GM12864 (cell line): ENCODE measurements at regions not wholly inside any gene's neighbourhood (a gene's known extent, or its start where the extent isn't known, plus 50 kb on each side); places are given as distances from the start of the nearest gene placed in this dataset.

ENCODE experiments used
- DNase-seq: peaks from one replicate; pipeline ENCODE4 v3.0.0-alpha.2; 2011; ENCODE audit warnings: low read depth
- H3K4me3 ChIP-seq: 2 replicates; pipeline ENCODE4 v1.5.1; 2011; ENCODE audit warnings: mild to moderate bottlenecking, low read depth, low read length, control low read depth
- TF ChIP-seq, protein P1 (sequence below): IDR thresholded peaks from 2 replicates; pipeline ENCODE4 v1.5.1; 2011; ENCODE audit warnings: low read depth, mild to moderate bottlenecking, moderate library complexity, low read length, control low read depth, inconsistent platforms; ENCODE audit errors: missing control alignments

DNA sequence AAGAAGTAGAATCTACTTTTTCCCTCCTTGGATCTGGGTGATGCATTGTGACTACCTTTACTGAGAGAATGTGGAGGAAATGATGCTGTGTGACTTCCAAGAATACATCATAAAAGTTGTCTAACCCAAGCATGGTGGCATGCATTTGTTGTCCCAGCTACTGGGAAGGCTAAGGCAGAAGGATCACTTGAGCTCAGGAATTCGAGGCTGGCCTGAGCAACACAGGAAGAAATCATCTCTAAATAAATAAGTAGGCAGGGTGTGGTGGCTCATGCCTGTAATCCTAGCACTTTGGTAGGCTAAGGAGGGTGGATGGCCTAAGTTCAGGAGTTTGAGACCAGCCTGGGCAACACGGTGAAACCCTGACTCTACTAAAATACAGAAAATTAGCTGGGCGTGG, 143.2 kb upstream of the VLDLR start:
- DNase-seq, result no peak
- TF ChIP-seq, protein P1, sequence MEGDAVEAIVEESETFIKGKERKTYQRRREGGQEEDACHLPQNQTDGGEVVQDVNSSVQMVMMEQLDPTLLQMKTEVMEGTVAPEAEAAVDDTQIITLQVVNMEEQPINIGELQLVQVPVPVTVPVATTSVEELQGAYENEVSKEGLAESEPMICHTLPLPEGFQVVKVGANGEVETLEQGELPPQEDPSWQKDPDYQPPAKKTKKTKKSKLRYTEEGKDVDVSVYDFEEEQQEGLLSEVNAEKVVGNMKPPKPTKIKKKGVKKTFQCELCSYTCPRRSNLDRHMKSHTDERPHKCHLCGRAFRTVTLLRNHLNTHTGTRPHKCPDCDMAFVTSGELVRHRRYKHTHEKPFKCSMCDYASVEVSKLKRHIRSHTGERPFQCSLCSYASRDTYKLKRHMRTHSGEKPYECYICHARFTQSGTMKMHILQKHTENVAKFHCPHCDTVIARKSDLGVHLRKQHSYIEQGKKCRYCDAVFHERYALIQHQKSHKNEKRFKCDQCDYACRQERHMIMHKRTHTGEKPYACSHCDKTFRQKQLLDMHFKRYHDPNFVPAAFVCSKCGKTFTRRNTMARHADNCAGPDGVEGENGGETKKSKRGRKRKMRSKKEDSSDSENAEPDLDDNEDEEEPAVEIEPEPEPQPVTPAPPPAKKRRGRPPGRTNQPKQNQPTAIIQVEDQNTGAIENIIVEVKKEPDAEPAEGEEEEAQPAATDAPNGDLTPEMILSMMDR, result no peak
- H3K4me3 ChIP-seq, result no peak overlapping the region

DNA sequence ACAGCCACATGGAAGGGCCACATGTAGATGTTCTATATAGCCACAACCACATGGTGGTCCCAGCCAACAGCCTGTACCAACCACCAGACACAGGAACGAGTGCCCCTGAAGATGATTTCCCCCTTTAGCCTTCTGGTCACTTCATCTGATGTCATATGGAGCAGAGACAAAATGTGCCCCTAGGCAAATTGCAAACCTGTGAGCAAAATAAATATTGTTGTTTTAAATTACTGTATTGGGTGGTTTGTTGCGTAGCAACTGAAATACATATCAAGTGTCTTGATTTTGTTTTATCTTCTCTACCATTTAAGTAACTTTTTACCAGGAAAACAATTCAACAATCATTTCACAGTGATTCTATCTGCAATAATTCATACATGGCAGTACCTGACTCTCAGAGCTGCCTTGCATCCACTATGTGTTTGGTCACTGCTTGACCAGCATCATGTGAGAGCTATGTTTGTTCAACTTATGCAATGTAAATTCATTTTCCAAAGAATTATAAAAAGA, 142.5 kb upstream of the VLDLR start:
- TF ChIP-seq, protein P1, result no peak

DNA sequence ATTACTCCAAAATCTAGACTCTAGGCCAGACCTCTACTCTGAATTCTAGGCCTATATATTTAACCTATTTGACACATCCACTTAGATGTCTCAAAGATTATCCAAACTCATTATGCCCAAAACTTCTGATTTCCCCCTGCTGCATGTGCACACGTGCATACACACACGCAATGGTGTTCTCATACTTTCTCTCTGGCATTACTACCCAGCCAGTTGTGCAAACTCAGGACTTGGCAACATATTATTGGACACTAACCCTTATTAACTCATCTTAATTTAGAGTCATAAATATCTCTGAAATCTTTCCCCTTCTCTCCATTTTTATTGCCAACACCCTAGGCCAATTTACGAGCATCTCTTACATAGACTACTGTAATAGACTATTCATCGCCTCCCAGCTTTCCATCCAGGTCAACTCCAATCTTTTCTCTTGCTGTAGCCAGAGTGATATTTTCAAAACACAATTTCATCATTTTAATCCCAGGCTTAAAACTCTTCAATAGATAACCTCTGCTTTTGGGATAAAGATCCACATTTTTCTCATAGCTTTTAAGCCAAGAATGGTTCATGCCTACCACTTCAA, 141.2 kb upstream of the VLDLR start:
- TF ChIP-seq, protein P1, result no peak
- no peak for DNase-seq
- no peak overlapping the region for H3K4me3 ChIP-seq

More for the DNA sequence above, 142.5 kb upstream of the VLDLR start:
- DNase-seq, result no peak
- no peak overlapping the region for H3K4me3 ChIP-seq

DNA sequence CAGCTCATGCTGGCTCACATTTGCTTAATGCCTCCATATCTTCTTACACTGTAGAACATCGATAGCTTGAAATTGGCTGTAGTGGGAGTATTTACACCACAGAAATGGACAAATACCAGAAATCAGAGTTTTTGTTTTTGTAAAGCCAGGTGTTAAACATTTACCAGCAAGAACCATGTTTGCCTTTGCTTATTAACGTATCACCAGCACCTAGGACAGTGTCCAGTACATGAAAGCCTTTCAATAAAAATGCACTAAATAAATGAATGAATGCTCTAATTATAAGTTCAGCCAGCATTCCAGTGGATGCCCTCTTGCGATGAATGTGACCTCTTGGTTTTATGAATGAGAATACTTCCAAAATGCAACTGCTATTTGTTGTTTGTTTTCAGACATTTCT, 140.4 kb upstream of the VLDLR start:
- TF ChIP-seq, protein P1, result no peak
- DNase-seq, result no peak
- H3K4me3 ChIP-seq, result no peak overlapping the region

DNA sequence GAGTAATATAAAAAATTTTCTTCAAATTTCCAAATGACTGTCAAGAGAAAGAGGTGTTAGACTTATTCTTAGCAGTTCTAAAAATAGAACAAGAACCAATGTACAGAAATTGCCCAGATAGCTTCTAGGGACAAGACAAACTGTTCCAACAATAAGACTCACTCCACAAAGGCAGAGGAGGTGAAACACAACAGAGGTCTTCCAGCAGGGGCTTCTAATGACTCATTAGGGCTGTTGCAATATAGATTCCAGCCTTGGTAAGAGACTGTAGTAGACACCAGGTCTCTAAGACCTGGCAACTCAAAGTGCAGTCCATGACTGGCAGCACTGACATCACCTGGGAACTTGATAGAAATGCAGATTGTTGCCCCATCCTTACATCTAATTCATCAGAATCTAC, 134.6 kb upstream of the VLDLR start:
- DNase-seq, result no peak
- H3K4me3 ChIP-seq, result no peak overlapping the region
- TF ChIP-seq, protein P1, result no peak

DNA sequence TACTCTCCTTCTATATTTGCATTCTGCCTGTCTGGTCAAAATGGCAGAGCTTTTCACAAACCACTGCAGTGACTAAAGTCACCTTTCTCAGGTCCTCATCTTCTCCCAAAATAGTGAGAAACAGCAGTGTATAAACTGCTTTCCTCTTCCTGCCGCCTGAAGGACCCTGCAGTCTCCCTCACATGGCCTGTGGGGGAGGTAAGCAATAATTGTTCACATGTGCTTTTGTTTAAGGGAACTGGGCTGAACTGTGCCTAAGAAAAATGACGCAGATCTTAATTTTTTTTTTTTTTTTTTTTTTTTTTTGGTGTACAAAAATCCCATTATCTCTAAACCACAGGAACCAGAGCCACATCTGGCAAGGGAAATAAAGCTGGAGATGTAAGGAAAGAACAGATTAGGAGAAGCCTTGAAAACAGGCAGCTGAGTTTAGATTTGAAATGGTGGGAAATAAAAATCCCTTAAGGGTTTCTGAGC, 131.7 kb upstream of the VLDLR start:
- H3K4me3 ChIP-seq, result no peak overlapping the region
- no peak for DNase-seq
- TF ChIP-seq, protein P1, result no peak

DNA sequence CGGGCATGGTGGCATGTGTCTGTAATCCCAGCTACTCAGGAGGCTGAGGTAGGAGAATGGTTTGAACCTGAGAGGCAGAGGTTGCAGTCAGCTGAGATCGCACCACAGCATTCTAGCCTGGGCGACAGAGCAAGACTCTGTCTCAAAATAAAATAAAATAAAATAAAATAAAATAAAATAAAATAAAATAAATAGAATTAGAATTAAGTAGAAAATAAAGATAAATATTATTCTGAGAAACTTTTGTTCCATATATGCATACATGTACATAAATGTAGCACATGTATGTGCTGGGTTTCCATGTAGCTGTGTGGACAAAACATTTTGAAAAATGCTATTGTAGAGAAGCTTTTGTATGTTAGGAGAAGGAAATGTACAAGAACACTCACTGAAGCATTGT, 129.4 kb upstream of the VLDLR start:
- no peak for DNase-seq
- TF ChIP-seq, protein P1, result no peak
- no peak overlapping the region for H3K4me3 ChIP-seq
